DMS114 treated with DMSO at 0.1 percent for 48 hours (cell line): ENCODE measurements at regions not wholly inside any gene's neighbourhood (a gene's known extent, or its start where the extent isn't known, plus 50 kb on each side); places are given as distances from the start of the nearest gene placed in this dataset.

Experiments
- DNase-seq: peaks from one replicate; lab custom pipeline; 2025; ENCODE audit not compliant: unreplicated experiment; lab: John Stamatoyannopoulos, UW

- no peak for DNase-seq
These were observed 85.2 kb upstream of the PPARA start for GRCh38 chr22:46064966-46065666.

DNA sequence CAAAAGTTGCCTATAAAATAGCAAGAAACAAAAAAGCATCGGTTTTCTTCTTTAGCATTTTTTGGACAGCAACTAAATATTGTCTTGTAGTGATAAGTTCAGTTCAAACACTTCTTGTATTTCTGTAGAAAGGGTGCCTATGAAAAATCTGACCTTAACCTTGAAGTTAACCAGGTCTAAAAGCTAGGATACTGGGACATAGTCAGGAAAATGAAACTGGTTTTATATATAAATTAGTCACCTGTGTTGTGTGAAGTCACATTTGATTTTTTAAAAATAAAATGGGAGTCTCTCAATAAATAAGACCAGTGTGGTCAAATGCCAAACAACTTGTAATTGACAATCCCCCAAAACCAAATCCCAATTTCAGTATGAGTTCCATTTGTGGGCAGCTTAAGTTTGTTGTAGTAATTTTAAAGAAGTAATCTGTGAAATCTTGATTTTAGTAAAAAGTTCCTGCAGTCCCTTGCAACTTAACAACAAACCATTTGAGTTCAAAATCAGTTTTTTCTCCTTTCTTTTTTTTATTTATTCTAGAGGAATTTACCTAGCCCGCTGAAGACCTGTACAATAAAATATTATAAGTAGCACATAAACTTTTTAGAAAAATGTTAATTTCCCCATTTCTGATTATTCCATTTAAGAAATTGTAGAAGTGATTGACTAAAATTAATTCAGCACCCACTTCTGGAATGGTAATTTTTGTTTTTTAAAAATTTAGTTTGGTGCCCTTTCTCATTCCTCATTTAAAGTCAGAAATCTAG is 84.5 kb upstream of the PPARA start:
- no peak for DNase-seq

GRCh38 chr22:46066691-46067090 is 83.6 kb upstream of the PPARA start:
- no peak for DNase-seq

GRCh38 chr22:46067159-46068111 is 82.9 kb upstream of the PPARA start:
- peak; percentile 48 for DNase-seq

- no peak for DNase-seq
These were observed 82.1 kb upstream of the PPARA start for GRCh38 chr22:46068181-46068592.

GRCh38 chr22:46068593-46069491 is 81.5 kb upstream of the PPARA start:
- DNase-seq = peak; percentile 46

DNA sequence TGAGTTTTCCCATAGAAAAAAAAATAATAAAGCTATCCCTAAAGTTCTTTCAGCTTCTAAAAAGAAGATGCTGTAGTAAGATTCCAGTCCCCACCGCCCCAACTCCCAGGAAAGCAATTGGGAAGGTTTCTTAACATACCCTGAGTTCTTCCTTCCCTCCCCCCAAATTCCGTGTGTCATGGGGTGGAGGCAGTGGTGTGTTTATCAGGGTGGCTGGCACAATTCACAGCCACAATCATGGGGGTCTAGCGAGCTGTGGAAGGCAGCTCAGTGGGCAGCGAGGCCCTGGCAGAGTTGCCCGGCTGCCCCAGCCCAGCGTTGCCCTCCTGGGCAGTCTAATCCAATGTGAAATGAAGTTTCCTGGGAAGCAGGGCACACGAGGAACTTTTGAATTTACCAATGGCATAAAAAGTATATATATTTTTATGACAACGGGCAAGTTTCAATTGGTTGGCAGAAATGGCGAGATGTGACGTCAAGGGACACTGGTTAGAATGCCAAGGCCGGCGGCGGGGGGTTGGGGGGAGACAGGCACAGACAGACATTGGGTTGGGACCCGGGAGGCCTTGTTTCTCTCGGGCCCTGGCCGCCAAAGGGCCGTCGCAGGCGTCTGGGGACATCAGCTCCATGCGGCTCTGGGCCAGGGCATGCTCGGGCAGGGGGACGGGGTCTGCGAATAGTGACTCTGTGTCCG is 80.7 kb upstream of the PPARA start:
- peak; percentile 72 for DNase-seq

DNA sequence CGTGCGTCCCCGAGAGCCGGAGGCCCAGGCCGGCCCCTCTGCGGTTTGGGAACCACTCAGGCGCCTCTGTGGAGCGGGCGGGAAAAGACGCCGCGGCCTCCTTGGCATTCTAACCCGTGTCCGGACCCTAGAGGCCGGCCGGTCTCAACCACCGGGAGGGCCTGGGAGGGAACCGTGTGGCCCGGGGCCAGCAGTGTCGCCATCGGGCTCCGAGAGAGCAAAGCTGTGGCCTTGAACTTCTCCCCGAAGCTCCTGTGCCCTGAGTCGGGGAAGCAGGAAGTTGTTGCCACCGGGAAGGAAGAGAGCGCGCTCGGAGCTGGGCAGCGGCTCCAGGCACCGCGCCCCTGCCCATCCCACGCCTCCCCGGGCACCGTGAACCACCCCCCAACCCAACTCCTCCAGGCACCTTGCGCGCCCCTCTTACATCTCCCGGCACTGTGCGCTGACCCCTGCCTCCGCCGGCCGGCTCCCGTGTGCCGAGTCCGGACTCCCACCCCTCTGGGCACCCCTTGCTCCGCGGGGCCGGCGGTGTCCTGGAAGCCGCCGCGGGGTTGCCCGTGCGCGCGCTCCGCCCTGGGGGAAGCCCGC is 80.0 kb upstream of the PPARA start:
- DNase-seq = no peak

DNA sequence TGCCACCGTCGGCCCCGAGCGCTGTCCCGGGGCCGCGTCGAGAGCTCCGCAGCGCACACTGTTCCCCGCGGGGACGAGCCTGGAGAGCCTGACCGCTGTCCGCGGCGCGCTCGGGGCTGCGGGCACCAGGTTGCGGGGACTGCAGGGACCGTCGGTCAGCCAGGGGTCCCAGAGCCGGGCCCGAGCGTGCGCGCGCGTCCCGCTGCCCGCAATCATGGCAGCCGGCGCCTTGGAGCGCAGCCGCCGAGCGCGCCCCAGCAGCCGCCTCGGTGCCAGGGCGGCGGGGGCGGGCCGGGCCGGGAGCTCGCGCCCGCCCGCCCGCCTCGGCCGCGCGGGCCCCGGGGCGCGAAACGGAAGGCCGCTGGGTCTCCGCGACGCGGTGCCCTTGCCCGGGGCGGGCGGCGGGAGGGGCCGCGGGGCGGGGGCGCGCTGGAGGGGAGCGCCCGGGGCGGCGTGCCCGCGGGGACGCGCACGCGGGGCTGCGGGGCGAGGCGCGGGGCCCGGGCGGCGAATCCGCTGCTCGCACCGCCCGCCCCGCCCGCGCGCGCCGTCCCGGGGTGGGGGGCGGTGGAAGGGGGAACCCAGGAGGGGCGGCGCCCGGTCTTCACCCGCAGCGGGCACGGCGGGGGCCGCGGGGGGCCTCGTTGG is 79.4 kb upstream of the PPARA start:
- no peak for DNase-seq

- DNase-seq = peak; percentile 64
These were observed 78.7 kb upstream of the PPARA start for GRCh38 chr22:46071451-46072109.

GRCh38 chr22:46072110-46072881 is 78.0 kb upstream of the PPARA start:
- DNase-seq = no peak

- no peak for DNase-seq
These were observed 77.2 kb upstream of the PPARA start for GRCh38 chr22:46072981-46073682.

- no peak for DNase-seq
These were observed 76.4 kb upstream of the PPARA start for GRCh38 chr22:46073683-46074504.

GRCh38 chr22:46074771-46075551 is 75.4 kb upstream of the PPARA start:
- no peak for DNase-seq

DNA sequence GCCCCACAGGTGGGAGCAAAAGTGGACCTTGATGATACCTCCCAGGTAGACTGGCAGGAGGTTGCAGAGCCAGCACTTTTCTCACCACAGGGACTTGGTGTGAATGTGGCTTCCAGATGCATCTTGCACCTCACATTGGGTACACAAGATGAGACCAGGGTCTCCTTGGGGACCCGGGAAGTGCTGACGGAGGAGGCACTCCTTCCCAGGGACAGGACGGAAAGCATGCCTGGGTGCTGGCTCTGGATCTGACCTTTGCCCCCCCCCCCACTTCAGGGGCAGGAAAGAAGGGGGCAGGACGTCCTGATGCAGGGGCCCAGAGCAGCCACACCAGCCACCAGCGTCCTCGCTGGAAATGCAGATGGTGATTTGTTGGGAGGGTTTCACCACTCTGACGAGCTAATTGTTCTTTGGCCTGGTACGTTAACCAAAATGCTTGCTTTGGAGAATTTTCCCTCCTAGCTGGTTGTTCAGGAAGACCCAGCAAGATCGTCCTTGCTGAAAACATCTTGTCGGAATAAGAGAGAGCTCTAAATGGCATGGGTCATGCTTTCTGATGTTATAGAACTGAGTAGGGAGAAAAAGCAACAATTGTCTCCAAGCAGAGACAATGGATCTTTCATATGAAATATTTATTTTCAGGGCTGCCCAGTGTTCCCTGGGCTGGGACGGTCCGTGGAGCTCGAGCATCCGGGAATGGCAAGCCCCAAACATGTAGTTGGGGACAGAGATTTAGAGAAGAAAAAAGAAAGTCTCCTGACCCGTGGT is 74.4 kb upstream of the PPARA start:
- no peak for DNase-seq
